ENCODE measurements at regions not wholly inside any gene's neighbourhood (a gene's known extent, or its start where the extent isn't known, plus 50 kb on each side); places are given as distances from the start of the nearest gene placed in this dataset.
A peak's percentile ranks its signal among the peaks of the same experiment; 100 is the strongest.

DNA sequence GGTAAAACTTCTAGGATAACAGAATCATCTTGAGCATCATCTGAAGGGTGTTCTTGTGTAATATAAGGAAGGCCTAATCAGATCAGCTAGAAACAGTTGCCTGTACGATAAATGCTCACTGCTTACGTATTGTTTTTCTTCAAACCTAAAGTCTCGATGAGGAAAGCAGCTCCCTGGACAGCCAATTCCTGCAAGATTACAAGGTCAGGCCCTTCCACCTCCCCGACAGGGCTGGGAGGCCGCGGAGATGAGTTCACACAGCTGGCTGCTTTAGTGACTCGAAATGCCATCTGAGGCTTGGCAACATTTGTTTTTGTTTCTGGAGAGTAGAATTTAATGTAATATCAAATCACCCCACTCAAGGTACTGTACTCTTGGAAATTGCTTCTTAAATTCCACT is 95.1 kb upstream of the PFKP start:
- TF ChIP-seq CTCF (IDR thresholded peaks at IDR 0.05) (no peak), EZH2 (IDR thresholded peaks at IDR 0.05) (no peak), EZH2phosphoT487 (IDR thresholded peaks at IDR 0.05) (no peak)
- H3K4me3 ChIP-seq, result no peak overlapping the region
- Mint-ChIP-seq H3K36me3 (no peaks in the 10 kb centered on the region), H3K4me1 (peaks cover 28% of the 10 kb centered on the region), H3K4me3 (no peak overlapping the region), H3K27ac (no peak overlapping the region), H3K27me3 (ENCODE audit: insufficient read depth, low read depth) (peaks cover 6% of the 10 kb centered on the region), H3K9me3 (no peaks in the 10 kb centered on the region)
- no peaks in the 10 kb centered on the region for H4K20me1 ChIP-seq (ENCODE audit: low read depth)
- peak overlapping the region; percentile 31 for H3K4me2 ChIP-seq
- no peak overlapping the region for H2AFZ ChIP-seq (replicated peaks)
- no peaks in the 10 kb centered on the region for H3K9me3 ChIP-seq (ENCODE audit: low read depth)
- no peaks in the 10 kb centered on the region for H3K27me3 ChIP-seq
- H3K36me3 ChIP-seq, result no peaks in the 10 kb centered on the region
- H3K9ac ChIP-seq, result no peak overlapping the region
- H3K27ac ChIP-seq, result no peak overlapping the region
- peaks cover 9% of the 10 kb centered on the region for H3F3A ChIP-seq (ENCODE audit: low read depth)
- peak; percentile 60 for DNase-seq (ENCODE audit: low spot score)
- peaks cover 21% of the 10 kb centered on the region for H3K4me1 ChIP-seq
- H3K79me2 ChIP-seq (ENCODE audit: low read depth), result no peaks in the 10 kb centered on the region

DNA sequence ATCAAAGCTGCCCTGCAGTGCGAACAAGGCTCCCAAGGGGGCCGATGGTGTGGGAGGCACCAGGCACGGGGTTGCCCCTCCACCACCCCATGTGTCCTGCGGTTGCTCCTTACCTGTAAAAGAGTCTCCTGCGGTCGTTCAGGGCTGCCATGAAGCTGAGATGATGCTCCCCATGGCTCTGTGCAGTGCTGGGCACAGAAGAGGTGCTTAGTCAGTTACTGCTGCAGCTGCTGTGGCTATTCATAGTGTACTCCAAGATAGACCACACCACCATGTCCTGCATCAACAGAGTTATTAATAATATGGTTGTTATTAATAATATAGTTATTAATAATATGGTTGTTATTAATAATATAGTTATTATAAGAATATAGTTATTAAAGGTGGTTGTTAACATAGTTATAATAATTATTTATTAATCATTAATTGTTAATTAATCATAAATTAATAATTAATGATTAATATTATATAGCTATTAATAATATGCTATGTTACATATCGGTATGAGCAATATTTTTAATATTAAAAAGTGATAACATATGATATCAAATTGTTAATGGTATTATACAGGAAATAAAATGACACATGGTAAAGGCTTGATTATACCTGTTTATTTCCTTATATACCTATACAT is 97.0 kb upstream of the PFKP start:
- H3K79me2 ChIP-seq (ENCODE audit: low read depth), result no peaks in the 10 kb centered on the region
- no peak for DNase-seq (ENCODE audit: low spot score)
- H3K9ac ChIP-seq, result no peak overlapping the region
- H3K4me2 ChIP-seq, result no peak overlapping the region
- H3F3A ChIP-seq (ENCODE audit: low read depth), result peaks cover 9% of the 10 kb centered on the region
- H3K36me3 ChIP-seq, result no peaks in the 10 kb centered on the region
- H4K20me1 ChIP-seq (ENCODE audit: low read depth), result no peaks in the 10 kb centered on the region
- H3K4me3 Mint-ChIP-seq, result no peak overlapping the region
- peaks cover 6% of the 10 kb centered on the region for H3K27me3 Mint-ChIP-seq (ENCODE audit: insufficient read depth, low read depth)
- H3K9me3 ChIP-seq (ENCODE audit: low read depth), result no peaks in the 10 kb centered on the region
- TF ChIP-seq CTCF (IDR thresholded peaks at IDR 0.05) (no peak), EZH2phosphoT487 (IDR thresholded peaks at IDR 0.05) (no peak), EZH2 (IDR thresholded peaks at IDR 0.05) (no peak)
- H3K36me3 Mint-ChIP-seq, result no peaks in the 10 kb centered on the region
- no peaks in the 10 kb centered on the region for H3K27me3 ChIP-seq
- H3K27ac Mint-ChIP-seq, result no peak overlapping the region
- no peak overlapping the region for H3K4me3 ChIP-seq
- H3K4me1 Mint-ChIP-seq, result peaks cover 28% of the 10 kb centered on the region
- no peaks in the 10 kb centered on the region for H3K9me3 Mint-ChIP-seq
- no peak overlapping the region for H2AFZ ChIP-seq (replicated peaks)
- peaks cover 21% of the 10 kb centered on the region for H3K4me1 ChIP-seq
- H3K27ac ChIP-seq, result no peak overlapping the region

DNA sequence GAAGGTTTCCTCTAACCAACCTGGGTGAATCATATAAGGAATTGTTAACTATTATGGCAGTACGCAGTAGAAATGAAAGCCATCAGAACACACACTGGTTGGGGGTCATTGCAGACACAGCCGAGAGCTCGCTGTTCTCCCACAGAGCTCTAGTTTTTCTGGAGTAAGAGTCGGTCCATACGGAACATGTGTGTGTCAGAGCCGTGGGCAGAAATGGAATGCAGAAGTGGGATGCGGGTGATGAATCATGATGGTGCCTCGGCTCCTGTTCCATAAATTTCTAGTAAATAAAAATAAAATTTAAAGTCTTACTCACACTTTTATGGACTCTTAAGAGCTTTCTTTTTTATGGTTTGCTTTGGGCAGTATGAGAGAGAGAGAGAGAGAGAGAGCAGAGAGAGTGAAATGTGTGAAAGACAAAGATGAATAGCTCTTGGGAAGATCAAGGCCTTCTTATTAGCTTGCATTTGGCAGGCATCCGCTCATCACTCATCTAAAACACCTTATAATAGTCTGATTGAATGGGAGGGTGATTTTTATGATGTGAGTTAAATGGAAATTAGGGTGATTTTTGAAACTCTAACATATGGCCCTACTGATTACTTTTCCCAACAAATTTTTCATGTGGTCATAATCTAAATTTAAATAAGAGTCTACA is 98.8 kb upstream of the PFKP start:
- H3K36me3 ChIP-seq, result no peaks in the 10 kb centered on the region
- H3K36me3 Mint-ChIP-seq, result no peaks in the 10 kb centered on the region
- peaks cover 9% of the 10 kb centered on the region for H3F3A ChIP-seq (ENCODE audit: low read depth)
- H3K27ac ChIP-seq, result no peak overlapping the region
- no peak overlapping the region for H3K4me3 ChIP-seq
- peaks cover 17% of the 10 kb centered on the region for H3K4me1 ChIP-seq
- H3K79me2 ChIP-seq (ENCODE audit: low read depth), result no peaks in the 10 kb centered on the region
- no peak overlapping the region for H2AFZ ChIP-seq (replicated peaks)
- no peaks in the 10 kb centered on the region for H3K9me3 ChIP-seq (ENCODE audit: low read depth)
- no peak overlapping the region for H3K27ac Mint-ChIP-seq
- no peaks in the 10 kb centered on the region for H3K9me3 Mint-ChIP-seq
- DNase-seq (ENCODE audit: low spot score), result no peak
- H3K9ac ChIP-seq, result no peak overlapping the region
- no peak overlapping the region for H3K4me2 ChIP-seq
- peaks cover 19% of the 10 kb centered on the region for H3K4me1 Mint-ChIP-seq
- H3K4me3 Mint-ChIP-seq, result no peak overlapping the region
- H4K20me1 ChIP-seq (ENCODE audit: low read depth), result no peaks in the 10 kb centered on the region
- TF ChIP-seq EZH2phosphoT487 (IDR thresholded peaks at IDR 0.05) (no peak), CTCF (IDR thresholded peaks at IDR 0.05) (no peak), EZH2 (IDR thresholded peaks at IDR 0.05) (no peak)
- H3K27me3 Mint-ChIP-seq (ENCODE audit: insufficient read depth, low read depth), result peaks cover 6% of the 10 kb centered on the region
- no peaks in the 10 kb centered on the region for H3K27me3 ChIP-seq
